GM19351 (cell line): ENCODE measurements at regions not wholly inside any gene's neighbourhood (a gene's known extent, or its start where the extent isn't known, plus 50 kb on each side); places are given as distances from the start of the nearest gene placed in this dataset.

Experiments
- ATAC-seq: cut with Tn5 transposase; IDR thresholded peaks from one replicate; pipeline ENCODE4 v1.9.1; 2021; ENCODE audit warnings: mild to moderate bottlenecking, moderate library complexity; ENCODE audit not compliant: unreplicated experiment

DNA sequence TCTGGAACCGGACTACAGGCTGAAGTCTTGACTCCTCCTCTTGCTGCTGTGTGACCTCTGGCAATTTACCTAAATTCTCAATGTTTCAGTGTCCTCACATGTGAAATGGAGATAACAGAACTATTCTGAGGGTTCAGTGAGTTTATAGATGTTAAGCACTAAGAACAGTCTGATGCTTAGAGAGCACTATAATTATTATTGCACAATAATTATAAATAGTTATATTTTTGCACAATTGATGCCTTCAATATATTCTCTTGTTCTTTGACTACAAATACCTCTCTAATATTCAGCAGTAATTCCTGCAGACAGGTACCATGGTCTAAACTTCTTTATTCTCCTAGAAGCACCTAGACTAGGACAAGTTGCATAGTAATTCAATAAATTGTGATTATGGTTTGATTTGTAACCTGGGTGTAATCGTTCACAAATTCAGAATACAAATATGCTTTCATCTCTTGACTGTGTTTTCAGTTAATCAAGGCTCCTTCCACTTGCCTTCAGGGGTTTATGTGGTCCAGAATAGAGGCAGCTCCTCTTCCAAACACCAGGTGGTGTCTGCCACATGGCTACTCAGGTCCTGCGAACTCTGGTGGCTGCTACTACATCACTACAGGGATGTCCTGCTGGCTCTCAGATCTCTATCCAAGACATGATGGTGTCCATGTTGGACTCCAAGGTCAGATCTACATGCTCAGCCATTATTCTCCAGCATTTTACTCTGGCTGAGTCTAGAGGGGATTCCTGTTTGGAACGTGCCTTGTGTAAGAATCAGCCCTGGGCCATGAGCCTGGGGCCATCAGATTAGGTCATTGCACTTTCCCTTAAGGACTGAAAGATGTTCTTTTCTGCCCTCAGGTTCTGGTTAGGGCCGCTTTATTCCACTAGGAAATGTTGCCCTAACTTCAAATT is 103.4 kb downstream of the QRFPR start:
- ATAC-seq: peak; percentile 52

DNA sequence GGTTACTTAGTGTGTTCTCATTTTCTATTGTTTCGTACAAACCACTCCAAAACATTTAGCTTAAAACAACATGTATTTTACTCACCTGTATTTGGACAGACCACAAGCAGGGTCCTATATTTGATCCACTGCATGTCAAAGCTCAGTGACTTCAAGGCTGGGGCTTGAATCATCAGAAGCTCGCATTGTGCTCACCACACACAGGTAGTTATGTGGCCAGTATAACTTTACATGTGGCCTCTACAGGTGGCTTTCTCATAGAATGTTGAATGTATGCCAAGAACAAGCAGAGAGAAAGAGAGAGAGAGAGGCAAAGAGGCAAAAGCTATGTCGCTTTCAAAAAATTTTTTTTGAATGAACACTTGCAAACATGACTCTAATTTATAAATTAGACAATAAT is 107.6 kb downstream of the QRFPR start:
- no peak for ATAC-seq

DNA sequence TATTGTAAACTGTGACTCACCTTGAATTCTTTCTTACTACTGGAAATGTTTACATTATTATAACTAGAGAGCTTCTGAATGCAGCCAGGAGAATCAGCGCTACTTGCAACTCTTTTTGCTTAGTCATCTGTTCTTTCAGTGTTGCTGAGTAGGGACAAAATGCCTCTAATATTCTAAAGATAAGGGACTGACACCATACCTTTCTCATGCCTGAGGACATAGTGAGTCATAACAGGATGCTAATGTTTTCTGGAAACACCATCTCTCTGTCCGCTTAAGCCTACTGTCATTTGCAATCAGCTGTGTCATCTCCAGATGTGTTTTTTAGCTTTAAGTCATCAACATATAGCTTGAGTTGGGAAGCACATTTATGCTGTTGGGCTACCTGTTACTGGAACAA is 108.3 kb downstream of the QRFPR start:
- peak; percentile 94 for ATAC-seq

DNA sequence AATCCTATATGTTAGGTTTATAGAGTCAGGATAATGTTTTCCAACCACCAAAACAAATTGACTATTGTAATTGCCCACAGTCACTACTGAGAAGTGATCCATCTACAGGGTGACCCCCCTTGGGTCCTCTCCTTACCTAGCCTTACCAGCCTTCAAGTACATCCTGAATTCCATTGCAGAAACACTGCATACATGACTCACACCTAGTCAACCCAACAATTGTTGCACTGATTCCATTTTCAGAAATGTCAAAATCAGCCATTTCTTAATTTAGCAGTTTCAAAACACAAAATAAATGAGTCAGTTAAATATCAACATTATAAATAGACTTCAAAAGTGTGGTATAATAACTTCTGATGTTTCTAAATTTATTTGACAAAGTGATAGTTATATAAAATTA is 106.3 kb upstream of the TNIP3 start:
- ATAC-seq: no peak

DNA sequence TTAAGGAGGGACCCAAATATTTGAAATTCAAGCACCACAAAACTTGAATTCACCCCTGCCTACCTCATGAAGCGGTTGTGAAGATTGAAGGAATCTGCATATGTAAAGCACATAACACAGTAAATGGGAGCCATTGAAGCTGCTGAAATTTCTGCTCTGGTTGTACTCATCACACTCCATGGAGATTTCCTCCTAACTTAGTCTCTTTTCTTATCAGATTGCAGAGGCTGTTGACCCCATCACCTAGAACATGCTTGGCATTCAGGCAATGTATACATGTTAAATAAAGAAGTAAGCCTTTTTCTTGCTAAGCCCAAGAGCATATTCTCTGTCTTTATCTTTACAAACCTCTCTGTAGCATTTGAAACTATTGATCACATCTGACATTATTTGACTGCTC is 104.9 kb upstream of the TNIP3 start:
- ATAC-seq: no peak

DNA sequence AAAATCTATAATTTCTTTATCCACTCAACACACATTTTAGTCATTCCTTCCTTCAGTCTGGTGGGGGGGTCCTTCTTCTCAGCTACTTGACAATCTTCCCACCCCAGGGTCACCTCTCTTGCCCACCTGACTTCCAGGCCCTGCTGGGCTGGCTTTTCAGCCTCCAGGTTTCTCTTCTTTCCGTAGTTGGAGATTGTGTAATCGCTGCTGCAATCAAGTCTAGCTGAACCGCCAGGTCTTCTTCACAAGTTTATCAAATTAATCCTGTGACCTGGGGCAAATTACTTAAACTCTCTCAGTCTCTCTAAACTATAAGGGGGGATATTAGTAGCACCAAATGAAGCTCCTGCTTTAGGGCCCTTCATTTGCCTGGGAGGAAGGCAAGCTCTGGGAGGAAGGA is 102.9 kb upstream of the TNIP3 start:
- no peak for ATAC-seq

DNA sequence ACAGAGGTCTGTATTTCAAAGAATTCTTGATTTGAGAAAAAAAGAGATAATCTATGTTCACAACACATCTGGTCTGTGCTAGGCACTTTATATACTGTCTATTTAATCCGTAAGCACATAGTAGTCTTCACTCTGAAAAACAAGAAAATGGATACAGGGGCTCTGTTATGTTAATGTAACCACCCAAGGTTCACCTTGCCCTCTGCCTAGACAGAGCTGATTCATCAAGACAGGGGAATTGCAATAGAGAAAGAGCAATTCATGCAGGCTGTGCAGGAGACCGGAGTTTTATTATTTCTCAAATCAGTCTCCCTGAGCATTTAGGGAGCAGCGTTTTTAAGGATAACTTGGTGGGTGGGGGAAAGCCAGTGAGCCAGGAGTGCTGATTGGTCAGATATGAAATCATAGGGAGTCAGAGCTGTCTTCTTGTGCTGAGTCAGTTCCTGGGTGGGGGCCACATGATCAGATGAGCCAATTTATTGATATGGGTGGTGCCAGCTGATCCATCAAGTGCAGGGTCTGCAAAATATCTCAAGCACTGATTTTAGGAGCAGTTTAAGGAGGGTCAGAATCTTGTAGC is 92.9 kb upstream of the TNIP3 start:
- ATAC-seq: peak; percentile 10

DNA sequence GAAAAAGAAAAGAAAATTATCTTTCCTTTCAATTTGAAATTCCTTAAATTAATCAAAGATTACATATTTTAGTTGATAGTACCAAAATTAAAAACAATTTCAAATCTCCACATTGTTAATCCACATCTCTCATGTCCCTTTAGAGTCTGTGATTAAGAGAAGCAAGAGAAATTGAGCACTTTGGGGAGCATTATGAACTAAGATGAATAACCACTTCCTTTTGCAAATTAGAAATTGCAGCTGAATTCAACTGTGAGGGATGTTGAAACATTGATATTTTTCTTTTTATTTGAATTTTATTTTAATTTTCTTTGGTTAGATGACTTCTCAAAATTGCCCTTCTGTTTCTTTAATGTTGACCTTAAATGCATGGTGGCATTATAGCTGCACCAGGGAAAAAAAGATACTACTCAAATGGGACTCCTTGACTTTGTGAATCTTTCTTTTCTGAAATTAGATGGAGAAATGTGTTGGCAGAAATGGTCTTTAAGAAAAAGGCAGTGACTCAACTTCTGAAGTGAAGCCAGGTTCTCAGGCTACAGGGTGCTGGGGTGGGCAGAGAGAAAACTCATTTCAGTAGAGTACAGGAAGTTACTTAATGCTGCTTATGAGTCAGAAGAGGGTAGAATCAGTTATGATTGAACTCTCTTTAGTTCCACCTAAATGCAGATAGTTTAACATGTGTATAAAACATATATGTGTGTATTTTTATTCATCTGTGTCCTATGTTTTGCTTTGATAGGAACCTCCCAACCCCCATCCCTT is 92.0 kb upstream of the TNIP3 start:
- ATAC-seq: peak; percentile 98

DNA sequence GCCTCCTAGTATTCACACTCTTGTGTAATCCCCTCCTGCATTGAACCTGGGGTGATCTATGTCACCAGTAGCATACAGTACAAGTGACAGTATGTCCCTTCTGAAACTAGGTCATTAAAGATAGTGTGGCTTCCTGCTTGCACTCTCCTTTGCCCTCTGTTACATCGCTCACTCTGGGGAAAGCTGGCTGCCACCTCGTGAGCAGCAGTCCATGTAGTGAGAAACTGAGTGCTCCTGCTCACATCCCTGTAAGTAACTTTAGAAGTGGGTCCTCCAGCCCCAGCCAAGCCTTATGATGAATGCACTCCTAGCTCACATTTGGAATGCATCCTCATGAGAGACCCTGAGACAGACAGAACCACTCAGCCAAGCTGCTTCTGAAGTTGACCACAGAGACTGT is 89.8 kb upstream of the TNIP3 start:
- no peak for ATAC-seq

DNA sequence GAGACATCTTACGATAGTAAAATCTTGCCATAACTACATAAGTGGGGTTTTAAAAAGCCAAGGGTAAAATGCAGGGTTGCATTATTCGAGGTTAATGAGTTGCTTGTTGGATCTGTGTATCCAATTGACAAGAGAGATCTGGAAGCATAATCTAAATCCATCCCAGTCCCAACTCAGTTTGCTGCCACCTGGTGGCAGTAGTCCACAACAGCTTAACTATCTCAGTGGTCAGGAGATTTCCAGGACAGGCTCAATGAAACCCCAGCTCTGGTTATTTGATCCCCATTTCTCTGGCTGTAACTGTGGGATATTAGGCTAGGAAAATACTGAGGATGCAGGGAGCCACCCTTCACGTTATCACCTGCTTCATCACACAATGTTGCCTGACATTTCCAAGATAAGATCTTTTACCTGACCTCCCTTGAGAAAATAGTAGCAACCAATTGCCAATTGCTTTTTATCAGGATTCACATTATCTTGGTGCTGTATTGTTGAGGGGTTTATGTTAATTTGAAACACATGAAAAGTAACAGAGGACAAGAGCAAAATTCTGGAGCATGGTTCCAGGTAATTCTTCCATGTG is 88.2 kb upstream of the TNIP3 start:
- ATAC-seq: no peak

DNA sequence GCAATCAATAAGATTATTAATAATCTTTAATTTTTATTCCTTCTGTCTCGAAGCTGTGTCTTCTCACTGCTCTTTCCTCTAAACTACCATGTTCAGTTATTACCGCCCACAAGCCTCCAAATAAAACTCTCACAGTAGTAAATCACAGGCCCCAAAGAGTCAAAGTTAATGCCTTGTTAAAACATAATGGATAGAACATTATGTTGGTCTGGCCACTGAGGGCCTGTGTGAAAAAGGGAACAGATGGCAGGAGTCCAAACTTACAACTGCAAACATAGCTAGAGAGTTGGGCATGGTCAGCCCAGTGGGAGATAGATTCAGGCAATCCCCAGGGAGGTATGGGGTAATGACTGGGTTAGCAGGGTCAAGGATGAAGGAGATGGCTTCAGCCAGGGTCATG is 84.6 kb upstream of the TNIP3 start:
- ATAC-seq: no peak

DNA sequence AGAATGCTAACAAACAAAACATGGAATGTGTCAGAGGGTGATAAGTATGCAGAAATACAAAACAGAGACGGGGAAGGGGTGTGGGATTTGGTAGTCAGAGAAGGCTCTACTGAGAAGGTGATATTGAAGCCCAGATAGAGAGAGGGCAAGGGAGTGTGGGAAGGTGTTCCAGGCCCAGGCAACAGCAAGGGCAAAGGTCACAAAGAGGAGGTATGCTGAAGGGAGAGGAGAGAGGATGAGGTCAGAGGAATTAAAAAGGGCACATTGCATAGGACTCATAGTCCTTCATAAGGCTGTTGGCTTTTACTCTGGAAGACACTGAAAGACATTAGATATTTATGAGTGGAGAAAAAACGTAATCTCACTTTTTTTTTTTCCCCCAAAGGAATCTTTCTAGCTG is 82.6 kb upstream of the TNIP3 start:
- no peak for ATAC-seq

DNA sequence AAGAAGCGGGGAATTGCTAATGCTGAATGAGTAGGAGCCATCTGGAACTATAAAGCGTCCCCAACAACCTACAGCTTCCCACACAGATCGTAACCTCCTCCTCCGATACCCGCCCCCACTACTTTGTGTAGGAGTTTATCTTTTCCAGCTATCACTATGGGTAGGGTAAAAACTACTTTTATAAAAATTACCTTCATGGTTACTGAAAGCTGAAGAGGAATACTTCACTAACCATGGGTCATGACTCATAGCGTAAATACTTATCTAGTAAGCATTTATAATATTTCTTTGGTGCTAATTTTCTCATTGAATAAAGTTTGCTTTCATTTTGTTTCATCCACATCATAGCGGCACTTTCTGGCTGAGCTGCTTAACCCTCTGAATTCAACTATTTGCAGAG is 79.4 kb upstream of the TNIP3 start:
- ATAC-seq: peak; percentile 65

DNA sequence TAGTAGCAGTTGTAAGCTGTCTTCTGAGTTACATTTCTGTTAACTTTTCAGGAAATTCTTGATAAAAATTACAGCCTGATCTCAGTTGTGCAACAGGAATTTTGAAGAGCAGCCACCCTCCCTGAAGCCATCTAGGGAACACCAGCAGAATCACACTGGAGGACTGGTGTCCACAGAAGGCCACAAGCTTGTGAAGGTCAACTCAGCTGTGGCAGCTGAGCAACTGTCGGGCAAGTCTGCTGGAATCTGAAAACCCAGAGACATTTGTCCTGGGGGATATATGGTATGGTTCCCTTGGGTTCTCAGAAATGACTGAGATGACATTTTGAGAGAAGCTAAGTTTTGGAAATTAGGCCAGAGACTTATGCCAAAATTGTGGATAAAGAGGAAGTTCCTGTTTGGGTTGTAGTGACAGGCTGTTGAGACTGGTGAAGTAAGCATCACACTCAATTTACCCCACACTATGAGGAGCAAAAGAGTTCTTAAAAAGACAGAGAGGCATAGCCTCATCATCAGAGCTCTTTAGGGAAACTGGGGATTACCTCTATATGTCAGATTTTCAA is 78.1 kb upstream of the TNIP3 start:
- no peak for ATAC-seq

DNA sequence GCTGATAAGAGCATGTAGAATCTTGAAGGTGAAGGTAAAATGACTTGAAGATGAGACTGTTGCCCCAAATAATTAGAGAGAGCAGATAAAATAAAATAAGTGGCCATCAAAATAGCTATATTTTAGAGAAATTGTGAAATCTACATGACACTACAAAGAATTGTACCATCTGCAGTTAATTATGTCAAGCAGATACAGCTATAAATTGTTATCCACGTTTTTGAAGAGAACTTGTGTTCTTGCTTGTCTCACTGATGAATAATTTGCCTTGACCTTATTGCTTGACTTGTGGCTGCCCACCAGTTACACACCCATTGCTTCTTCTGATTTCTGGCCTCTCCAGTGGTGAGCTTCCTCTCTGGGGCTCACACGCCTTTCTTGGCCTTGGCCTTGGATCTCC is 75.8 kb upstream of the TNIP3 start:
- ATAC-seq: no peak

DNA sequence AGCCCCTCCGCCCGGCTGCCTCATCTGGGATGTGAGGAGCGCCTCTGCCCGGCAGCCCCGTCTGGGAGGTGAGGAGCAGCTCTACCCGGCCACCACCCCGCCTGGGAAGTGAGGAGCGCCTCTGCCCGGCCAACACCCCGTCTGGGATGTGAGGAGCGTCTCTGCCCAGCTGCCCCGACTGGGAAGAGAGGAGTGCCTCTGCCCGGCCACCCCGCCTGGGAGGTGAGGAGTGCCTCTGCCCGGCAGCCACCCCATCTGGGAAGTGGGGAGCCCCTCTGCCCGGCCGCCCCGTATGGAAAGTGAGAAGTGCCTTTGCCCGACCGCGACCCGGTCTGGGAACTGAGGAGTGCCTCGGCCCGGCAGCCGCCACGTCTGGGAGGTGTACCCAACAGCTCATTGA is 74.3 kb upstream of the TNIP3 start:
- no peak for ATAC-seq

DNA sequence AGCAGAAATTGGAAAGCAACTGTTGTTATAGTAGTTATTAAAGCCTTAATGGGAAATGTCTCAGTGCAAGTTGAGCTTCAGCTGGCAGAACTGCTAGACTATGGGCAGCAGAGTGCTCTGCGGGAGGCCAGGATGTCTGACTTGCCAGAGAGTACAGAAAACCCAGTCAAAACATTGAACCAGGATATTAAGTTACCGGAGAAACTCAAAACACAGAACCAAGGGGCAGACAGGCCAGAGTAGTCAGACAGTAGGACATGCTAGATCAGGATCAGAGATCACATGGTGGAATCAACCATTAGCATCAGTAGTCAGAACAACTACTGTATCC is 72.9 kb upstream of the TNIP3 start:
- no peak for ATAC-seq

DNA sequence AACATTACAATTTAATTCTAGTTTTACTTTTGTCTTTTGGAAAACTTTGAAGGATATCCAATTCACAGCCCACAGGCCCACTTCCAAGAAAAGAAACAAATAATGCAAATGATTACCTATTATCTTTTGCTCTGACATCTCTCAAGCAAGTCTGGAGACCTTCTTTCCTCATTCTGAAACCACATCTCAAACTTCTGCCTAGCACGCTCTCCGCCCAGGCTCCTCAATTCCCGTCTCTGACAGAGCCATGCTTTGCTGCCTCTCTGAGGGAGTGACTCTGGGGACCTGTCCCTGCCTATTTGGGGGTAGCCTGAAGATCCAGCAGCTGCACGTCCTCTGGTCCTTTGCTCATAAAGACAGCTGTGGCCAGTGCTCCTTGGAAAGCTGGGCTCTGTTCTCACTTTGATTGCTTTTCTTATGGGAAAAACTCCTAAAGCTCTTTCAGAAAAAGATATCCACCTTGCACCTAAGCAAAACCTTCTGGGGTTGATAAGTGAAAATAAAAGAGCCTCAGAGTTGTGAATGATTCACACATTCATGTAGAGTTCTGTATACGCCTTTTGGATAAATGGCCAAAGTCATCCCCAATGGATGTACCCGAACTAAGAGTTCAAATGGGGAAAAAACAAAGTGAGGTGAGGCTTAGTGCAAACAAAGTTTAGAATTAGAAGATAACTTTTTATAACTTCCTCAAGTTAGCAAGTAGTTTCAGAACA is 72.4 kb upstream of the TNIP3 start:
- no peak for ATAC-seq

DNA sequence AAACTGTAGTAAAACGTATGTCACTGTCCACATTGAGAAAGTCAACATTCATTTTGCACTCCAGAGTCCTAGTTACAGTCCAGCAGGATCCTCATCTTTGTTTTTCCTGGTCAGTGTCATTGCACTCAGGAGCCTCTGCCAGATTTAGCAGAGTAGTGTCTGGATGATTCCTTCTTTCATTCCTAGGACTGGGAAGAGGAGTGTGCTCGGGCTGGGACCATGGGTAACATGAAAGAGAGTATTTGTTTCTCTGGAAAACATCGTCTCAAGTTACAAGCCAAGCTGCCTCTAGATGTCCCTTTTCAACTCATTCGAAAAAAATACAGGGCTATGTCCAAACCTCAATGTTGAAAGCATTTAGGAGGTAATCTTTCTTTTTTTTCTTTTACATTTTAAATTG is 69.9 kb upstream of the TNIP3 start:
- no peak for ATAC-seq

DNA sequence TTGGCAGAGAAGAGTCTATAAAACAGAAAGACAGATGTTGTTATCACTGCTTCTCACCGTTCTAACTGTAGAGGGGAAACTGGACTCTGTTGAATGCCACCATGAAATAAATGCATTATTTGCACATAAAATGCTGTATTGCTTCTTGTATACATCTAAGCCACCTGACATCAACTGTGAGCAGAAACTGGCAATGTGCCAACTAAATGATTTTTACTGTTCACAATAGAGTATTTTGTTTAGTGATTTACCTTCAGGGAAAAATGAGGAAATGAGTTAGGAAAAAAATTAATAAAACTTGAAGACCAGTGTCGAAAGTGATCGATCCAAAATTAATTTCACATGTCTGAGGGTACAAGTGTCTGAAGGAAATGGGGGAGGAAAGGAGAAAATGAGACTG is 65.9 kb upstream of the TNIP3 start:
- ATAC-seq: no peak

DNA sequence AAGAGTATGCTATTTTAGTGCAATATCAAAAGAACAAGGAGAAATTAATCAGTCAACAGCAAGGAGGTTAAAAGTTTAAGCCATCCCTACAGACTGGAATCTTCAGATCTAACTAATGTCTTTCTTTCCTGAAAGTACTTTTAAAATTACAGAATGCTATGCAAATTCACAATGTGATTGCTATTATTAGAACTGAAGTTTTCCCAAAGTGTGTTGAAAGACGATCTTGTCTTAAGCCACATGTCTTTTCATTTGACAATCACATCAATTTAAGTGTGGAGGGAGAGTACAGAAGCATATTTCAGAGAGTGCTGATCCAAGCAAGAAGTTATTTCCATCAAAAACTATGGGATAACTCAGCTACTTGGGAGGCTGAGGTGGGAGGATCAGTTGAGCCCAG is 64.7 kb upstream of the TNIP3 start:
- ATAC-seq: no peak
